ENCODE measurements at regions not wholly inside any gene's neighbourhood (a gene's known extent, or its start where the extent isn't known, plus 50 kb on each side); places are given as distances from the start of the nearest gene placed in this dataset.

- DNase-seq (ENCODE audit: low read depth), result no peak
- no peak overlapping the region for H3K4me3 ChIP-seq (ENCODE audit: low read depth, low read length)
- TF ChIP-seq, protein P1, sequence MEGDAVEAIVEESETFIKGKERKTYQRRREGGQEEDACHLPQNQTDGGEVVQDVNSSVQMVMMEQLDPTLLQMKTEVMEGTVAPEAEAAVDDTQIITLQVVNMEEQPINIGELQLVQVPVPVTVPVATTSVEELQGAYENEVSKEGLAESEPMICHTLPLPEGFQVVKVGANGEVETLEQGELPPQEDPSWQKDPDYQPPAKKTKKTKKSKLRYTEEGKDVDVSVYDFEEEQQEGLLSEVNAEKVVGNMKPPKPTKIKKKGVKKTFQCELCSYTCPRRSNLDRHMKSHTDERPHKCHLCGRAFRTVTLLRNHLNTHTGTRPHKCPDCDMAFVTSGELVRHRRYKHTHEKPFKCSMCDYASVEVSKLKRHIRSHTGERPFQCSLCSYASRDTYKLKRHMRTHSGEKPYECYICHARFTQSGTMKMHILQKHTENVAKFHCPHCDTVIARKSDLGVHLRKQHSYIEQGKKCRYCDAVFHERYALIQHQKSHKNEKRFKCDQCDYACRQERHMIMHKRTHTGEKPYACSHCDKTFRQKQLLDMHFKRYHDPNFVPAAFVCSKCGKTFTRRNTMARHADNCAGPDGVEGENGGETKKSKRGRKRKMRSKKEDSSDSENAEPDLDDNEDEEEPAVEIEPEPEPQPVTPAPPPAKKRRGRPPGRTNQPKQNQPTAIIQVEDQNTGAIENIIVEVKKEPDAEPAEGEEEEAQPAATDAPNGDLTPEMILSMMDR (IDR thresholded peaks at IDR 0.05; ENCODE audit: low read depth, low read length, missing control alignments), result no peak
Observed at GRCh38 chr6:164208371-164208770, 793.9 kb downstream of the QKI start.

DNA sequence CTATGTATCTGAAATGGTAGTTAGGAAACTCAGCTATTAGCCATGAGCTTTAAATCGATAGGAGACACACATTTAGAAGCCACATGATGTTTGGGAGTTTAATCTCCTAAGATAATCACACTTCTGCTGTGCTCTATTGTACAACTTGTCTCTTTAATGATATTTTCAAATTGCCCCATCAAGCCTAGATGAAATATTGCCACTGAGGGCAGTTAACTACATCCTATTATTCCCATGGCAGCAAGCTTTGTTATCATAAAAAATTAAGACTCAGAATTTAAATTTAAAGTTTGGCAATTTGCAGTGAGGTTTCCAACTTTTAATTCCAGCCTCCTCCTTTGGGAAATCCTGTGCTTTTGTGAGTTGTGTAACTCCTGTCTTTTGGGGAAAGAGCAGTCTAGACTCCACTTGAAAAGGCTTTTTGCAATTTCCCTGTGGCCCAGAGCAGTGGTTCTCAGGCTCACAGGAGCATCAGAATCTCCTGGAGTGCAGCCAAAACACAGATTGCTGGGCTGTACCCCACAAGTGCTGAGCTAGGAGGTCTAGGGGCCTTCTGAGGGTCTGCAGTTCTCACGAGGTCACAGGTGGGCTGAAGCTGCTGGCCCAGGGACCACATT, 792.4 kb downstream of the QKI start:
- DNase-seq (ENCODE audit: low read depth), result no peak
- TF ChIP-seq, protein P1 (IDR thresholded peaks at IDR 0.05; ENCODE audit: low read depth, low read length, missing control alignments), result no peak

GRCh38 chr6:164200071-164200470, 785.6 kb downstream of the QKI start:
- TF ChIP-seq, protein P1 (IDR thresholded peaks at IDR 0.05; ENCODE audit: low read depth, low read length, missing control alignments), result no peak
- DNase-seq (ENCODE audit: low read depth), result no peak

More for the DNA sequence above, 792.4 kb downstream of the QKI start:
- no peak overlapping the region for H3K4me3 ChIP-seq (ENCODE audit: low read depth, low read length)

DNA sequence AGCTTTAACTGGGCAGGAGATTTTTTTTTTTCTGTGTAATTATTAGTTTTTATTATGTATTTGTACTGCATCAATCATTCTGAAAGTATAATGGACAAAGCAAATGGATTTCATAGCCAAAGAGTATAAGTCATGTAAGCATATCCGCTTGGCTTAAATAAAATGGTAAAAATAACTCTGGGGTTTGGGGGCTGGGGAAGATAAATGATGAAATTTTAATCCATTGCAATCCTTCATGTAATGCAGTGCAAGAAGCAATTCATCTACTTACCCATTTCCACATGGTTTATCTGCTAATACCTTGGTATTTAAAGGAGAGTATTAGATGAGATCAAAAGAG, 781.4 kb downstream of the QKI start:
- no peak for DNase-seq (ENCODE audit: low read depth)
- H3K4me3 ChIP-seq (ENCODE audit: low read depth, low read length), result no peak overlapping the region
- TF ChIP-seq, protein P1 (IDR thresholded peaks at IDR 0.05; ENCODE audit: low read depth, low read length, missing control alignments), result no peak

More at GRCh38 chr6:164200071-164200470, 785.6 kb downstream of the QKI start:
- no peak overlapping the region for H3K4me3 ChIP-seq (ENCODE audit: low read depth, low read length)

GRCh38 chr6:164195278-164195941, 780.9 kb downstream of the QKI start:
- TF ChIP-seq, protein P1 (IDR thresholded peaks at IDR 0.05; ENCODE audit: low read depth, low read length, missing control alignments), result no peak
- no peak for DNase-seq (ENCODE audit: low read depth)
- no peak overlapping the region for H3K4me3 ChIP-seq (ENCODE audit: low read depth, low read length)

- H3K4me3 ChIP-seq (ENCODE audit: low read depth, low read length), result no peak overlapping the region
- TF ChIP-seq, protein P1 (IDR thresholded peaks at IDR 0.05; ENCODE audit: low read depth, low read length, missing control alignments), result no peak
- DNase-seq (ENCODE audit: low read depth), result no peak
Observed at GRCh38 chr6:164188861-164189260, 774.3 kb downstream of the QKI start.

GRCh38 chr6:164185471-164185871, 771.0 kb downstream of the QKI start:
- no peak overlapping the region for H3K4me3 ChIP-seq (ENCODE audit: low read depth, low read length)
- TF ChIP-seq, protein P1 (IDR thresholded peaks at IDR 0.05; ENCODE audit: low read depth, low read length, missing control alignments), result no peak
- DNase-seq (ENCODE audit: low read depth), result no peak

Data from GM12864 (cell line).